ENCODE measurements at regions not wholly inside any gene's neighbourhood (a gene's known extent, or its start where the extent isn't known, plus 50 kb on each side); places are given as distances from the start of the nearest gene placed in this dataset.

GRCh38 chr15:69523010-69524001 lies 70.7 kb downstream of the RPLP1 start:
- CTCF ChIA-PET: interaction anchor here (0.7 to 2.4 kb wide), 2 partner anchors 23 to 943 kb away, joined by 3 to 10 read pairs; no protein-coding TSS in a partner anchor
- ATAC-seq: no peak
- no peak overlapping the region for H3K27ac Mint-ChIP-seq
- no peaks in the 10 kb centered on the region for H3K9me3 Mint-ChIP-seq (ENCODE audit: low read depth)
- H3K36me3 Mint-ChIP-seq: no peaks in the 10 kb centered on the region
- no peak overlapping the region for H3K4me3 Mint-ChIP-seq
- no peaks in the 10 kb centered on the region for H3K4me1 Mint-ChIP-seq
- peak; percentile 78 for DNase-seq
- peaks cover 27% of the 10 kb centered on the region for H3K27me3 Mint-ChIP-seq

GRCh38 chr15:69524296-69524695 lies 71.7 kb downstream of the RPLP1 start:
- H3K4me1 Mint-ChIP-seq: no peaks in the 10 kb centered on the region
- peaks cover 25% of the 10 kb centered on the region for H3K27me3 Mint-ChIP-seq
- no peak overlapping the region for H3K27ac Mint-ChIP-seq
- CTCF ChIA-PET: interaction anchor here (0.7 kb wide), 1 partner anchor 22 kb away, joined by 3 read pairs; no protein-coding TSS in a partner anchor
- no peaks in the 10 kb centered on the region for H3K36me3 Mint-ChIP-seq
- H3K9me3 Mint-ChIP-seq (ENCODE audit: low read depth): no peaks in the 10 kb centered on the region
- no peak overlapping the region for H3K4me3 Mint-ChIP-seq
- no peak for ATAC-seq
- no peak for DNase-seq

- H3K27ac Mint-ChIP-seq: no peak overlapping the region
- H3K4me3 Mint-ChIP-seq: no peak overlapping the region
- H3K27me3 Mint-ChIP-seq: peaks cover 22% of the 10 kb centered on the region
- H3K9me3 Mint-ChIP-seq (ENCODE audit: low read depth): no peaks in the 10 kb centered on the region
- DNase-seq (no peak), ATAC-seq (no peak)
- H3K36me3 Mint-ChIP-seq: no peaks in the 10 kb centered on the region
- no peaks in the 10 kb centered on the region for H3K4me1 Mint-ChIP-seq
- CTCF ChIA-PET: no interaction called here
Observed at GRCh38 chr15:69524814-69525213, 72.2 kb downstream of the RPLP1 start.

GRCh38 chr15:69525543-69525942 lies 72.9 kb downstream of the RPLP1 start:
- CTCF ChIA-PET: no interaction called here
- Mint-ChIP-seq H3K27me3 (peaks cover 22% of the 10 kb centered on the region), H3K27ac (no peak overlapping the region), H3K4me1 (no peaks in the 10 kb centered on the region), H3K9me3 (ENCODE audit: low read depth) (no peaks in the 10 kb centered on the region), H3K4me3 (no peak overlapping the region), H3K36me3 (no peaks in the 10 kb centered on the region)
- DNase-seq: no peak
- no peak for ATAC-seq

- CTCF ChIA-PET: no interaction called here
- H3K4me3 Mint-ChIP-seq: no peak overlapping the region
- H3K9me3 Mint-ChIP-seq (ENCODE audit: low read depth): no peaks in the 10 kb centered on the region
- H3K4me1 Mint-ChIP-seq: no peaks in the 10 kb centered on the region
- no peak overlapping the region for H3K27ac Mint-ChIP-seq
- DNase-seq (no peak), ATAC-seq (no peak)
- H3K27me3 Mint-ChIP-seq: peaks cover 16% of the 10 kb centered on the region
- no peaks in the 10 kb centered on the region for H3K36me3 Mint-ChIP-seq
Observed at GRCh38 chr15:69526081-69527061, 73.8 kb downstream of the RPLP1 start.

GRCh38 chr15:69529141-69529540 lies 76.5 kb downstream of the RPLP1 start:
- H3K27ac Mint-ChIP-seq: no peak overlapping the region
- no peak overlapping the region for H3K4me3 Mint-ChIP-seq
- no peaks in the 10 kb centered on the region for H3K9me3 Mint-ChIP-seq (ENCODE audit: low read depth)
- peaks cover 16% of the 10 kb centered on the region for H3K27me3 Mint-ChIP-seq
- CTCF ChIA-PET: no interaction called here
- ATAC-seq (no peak), DNase-seq (no peak)
- no peaks in the 10 kb centered on the region for H3K36me3 Mint-ChIP-seq
- no peaks in the 10 kb centered on the region for H3K4me1 Mint-ChIP-seq

GRCh38 chr15:69529961-69530633 lies 77.5 kb downstream of the RPLP1 start:
- Mint-ChIP-seq H3K27ac (no peak overlapping the region), H3K27me3 (peaks cover 16% of the 10 kb centered on the region), H3K9me3 (ENCODE audit: low read depth) (no peaks in the 10 kb centered on the region), H3K4me3 (no peak overlapping the region), H3K36me3 (no peaks in the 10 kb centered on the region), H3K4me1 (no peaks in the 10 kb centered on the region)
- CTCF ChIA-PET: no interaction called here
- ATAC-seq: no peak
- DNase-seq: no peak

- H3K36me3 Mint-ChIP-seq: no peaks in the 10 kb centered on the region
- no peak overlapping the region for H3K4me3 Mint-ChIP-seq
- DNase-seq (no peak), ATAC-seq (no peak)
- H3K4me1 Mint-ChIP-seq: no peaks in the 10 kb centered on the region
- H3K27ac Mint-ChIP-seq: no peak overlapping the region
- peaks cover 24% of the 10 kb centered on the region for H3K27me3 Mint-ChIP-seq
- CTCF ChIA-PET: no interaction called here
- H3K9me3 Mint-ChIP-seq (ENCODE audit: low read depth): no peaks in the 10 kb centered on the region
Observed at GRCh38 chr15:69530991-69531664, 78.5 kb downstream of the RPLP1 start.

GRCh38 chr15:69531665-69532027 lies 79.0 kb downstream of the RPLP1 start:
- H3K36me3 Mint-ChIP-seq: no peaks in the 10 kb centered on the region
- no peaks in the 10 kb centered on the region for H3K9me3 Mint-ChIP-seq (ENCODE audit: low read depth)
- peaks cover 26% of the 10 kb centered on the region for H3K27me3 Mint-ChIP-seq
- DNase-seq (no peak), ATAC-seq (no peak)
- no peaks in the 10 kb centered on the region for H3K4me1 Mint-ChIP-seq
- H3K27ac Mint-ChIP-seq: no peak overlapping the region
- H3K4me3 Mint-ChIP-seq: no peak overlapping the region
- CTCF ChIA-PET: no interaction called here

- Mint-ChIP-seq H3K4me1 (no peaks in the 10 kb centered on the region), H3K4me3 (no peak overlapping the region), H3K9me3 (ENCODE audit: low read depth) (no peaks in the 10 kb centered on the region), H3K36me3 (no peaks in the 10 kb centered on the region), H3K27ac (no peak overlapping the region), H3K27me3 (peaks cover 29% of the 10 kb centered on the region)
- DNase-seq (no peak), ATAC-seq (no peak)
- CTCF ChIA-PET: interaction anchor here (0.5 kb wide), 1 partner anchor 751 kb away, joined by 3 read pairs; no protein-coding TSS in a partner anchor
Observed at GRCh38 chr15:69532066-69532465, 79.4 kb downstream of the RPLP1 start.

GRCh38 chr15:69532856-69533255 lies 80.2 kb downstream of the RPLP1 start:
- no peak overlapping the region for H3K27ac Mint-ChIP-seq
- no peak for ATAC-seq
- no peaks in the 10 kb centered on the region for H3K4me1 Mint-ChIP-seq
- H3K4me3 Mint-ChIP-seq: no peak overlapping the region
- DNase-seq: no peak
- peaks cover 29% of the 10 kb centered on the region for H3K27me3 Mint-ChIP-seq
- CTCF ChIA-PET: no interaction called here
- no peaks in the 10 kb centered on the region for H3K36me3 Mint-ChIP-seq
- no peaks in the 10 kb centered on the region for H3K9me3 Mint-ChIP-seq (ENCODE audit: low read depth)

- DNase-seq (no peak), ATAC-seq (no peak)
- CTCF ChIA-PET: no interaction called here
- Mint-ChIP-seq H3K4me1 (no peaks in the 10 kb centered on the region), H3K9me3 (ENCODE audit: low read depth) (no peaks in the 10 kb centered on the region), H3K4me3 (no peak overlapping the region), H3K27me3 (peaks cover 29% of the 10 kb centered on the region), H3K36me3 (no peaks in the 10 kb centered on the region), H3K27ac (no peak overlapping the region)
Observed at GRCh38 chr15:69533522-69533921, 80.9 kb downstream of the RPLP1 start.

Data from activated CD8-positive, alpha-beta memory T cell treated with anti-CD3 and anti-CD28 coated beads, Interleukin-2, amount 10 ng/mL, durations not matched to agents 7 days and 5 days (primary cell).